H9 (cell line): ENCODE measurements at regions not wholly inside any gene's neighbourhood (a gene's known extent, or its start where the extent isn't known, plus 50 kb on each side); places are given as distances from the start of the nearest gene placed in this dataset.

Experiments used
- DNase-seq: peaks from one replicate; pipeline ENCODE4 v3.0.0-alpha.2; 2017
- H2AFZ ChIP-seq: one replicate; pipeline ENCODE4 v1.6.1; 2013; ENCODE audit warnings: mild to moderate bottlenecking, low read length, control low read depth, moderate library complexity
- H2AK5ac ChIP-seq: 2 replicates; pipeline ENCODE4 v1.6.1; 2013; ENCODE audit warnings: low read length, control low read depth, mixed read lengths; ENCODE audit not compliant: insufficient read length
- H2BK120ac ChIP-seq: one replicate; pipeline ENCODE4 v1.6.1; 2013; ENCODE audit warnings: low read depth, mild to moderate bottlenecking, low read length, control low read depth, inconsistent platforms; ENCODE audit not compliant: poor library complexity, severe bottlenecking
- H2BK12ac ChIP-seq: 2 replicates; pipeline ENCODE4 v1.6.1; 2013; ENCODE audit warnings: low read length, control low read depth, mixed read lengths, low read depth; ENCODE audit not compliant: insufficient read length
- H2BK15ac ChIP-seq: 2 replicates; pipeline ENCODE4 v1.6.1; 2013; ENCODE audit warnings: low read depth, low read length, control low read depth
- H2BK20ac ChIP-seq: one replicate; pipeline ENCODE4 v1.6.1; 2013; ENCODE audit warnings: low read depth, mild to moderate bottlenecking, low read length, control low read depth, inconsistent platforms; ENCODE audit not compliant: poor library complexity, severe bottlenecking
- H2BK5ac ChIP-seq: 2 replicates; pipeline ENCODE4 v1.6.1; 2013; ENCODE audit warnings: low read length, control low read depth, mixed read lengths; ENCODE audit not compliant: insufficient read length
- H3K14ac ChIP-seq: 2 replicates; pipeline ENCODE4 v1.6.1; 2013; ENCODE audit warnings: low read length, control low read depth; ENCODE audit not compliant: insufficient read depth
- H3K18ac ChIP-seq: 2 replicates; pipeline ENCODE4 v1.6.1; 2013; ENCODE audit warnings: low read depth, mild to moderate bottlenecking, mixed read lengths, low read length, control low read depth; ENCODE audit not compliant: insufficient read length
- H3K23ac ChIP-seq: 2 replicates; pipeline ENCODE4 v1.6.1; 2013; ENCODE audit warnings: low read length, control low read depth, mixed read lengths, low read depth; ENCODE audit not compliant: insufficient read length
- H3K23me2 ChIP-seq: 2 replicates; pipeline ENCODE4 v1.6.1; 2013; ENCODE audit warnings: low read depth, mild to moderate bottlenecking, mixed read lengths, low read length, control low read depth; ENCODE audit not compliant: insufficient read length, poor library complexity, severe bottlenecking
- H3K27ac ChIP-seq: 2 replicates; pipeline ENCODE4 v1.5.1; 2013; ENCODE audit warnings: low read length, control low read depth, mixed read lengths, low read depth; ENCODE audit not compliant: insufficient read length
- H3K27me3 ChIP-seq: 2 replicates; pipeline ENCODE4 v1.6.1; 2013; ENCODE audit warnings: low read length, control low read depth, inconsistent platforms; ENCODE audit not compliant: insufficient read depth
- H3K4ac ChIP-seq: 2 replicates; pipeline ENCODE4 v1.6.1; 2013; ENCODE audit warnings: low read depth, mild to moderate bottlenecking, control low read depth, inconsistent platforms, low read length, moderate library complexity
- H3K4me1 ChIP-seq: 2 replicates; pipeline ENCODE4 v1.6.1; 2013; ENCODE audit warnings: low read length, control low read depth, inconsistent platforms; ENCODE audit not compliant: insufficient read depth
- H3K4me2 ChIP-seq: 2 replicates; pipeline ENCODE4 v1.6.1; 2013; ENCODE audit warnings: low read length, control low read depth, mixed read lengths; ENCODE audit not compliant: insufficient read length, insufficient read depth
- H3K56ac ChIP-seq: 2 replicates; pipeline ENCODE4 v1.6.1; 2013; ENCODE audit warnings: low read depth, mild to moderate bottlenecking, mixed read lengths, low read length, control low read depth; ENCODE audit not compliant: insufficient read length
- H3K79me1 ChIP-seq: 2 replicates; pipeline ENCODE4 v1.6.1; 2013; ENCODE audit warnings: low read depth, mild to moderate bottlenecking, moderate library complexity, low read length, control low read depth, inconsistent platforms; ENCODE audit not compliant: insufficient read depth, poor library complexity, severe bottlenecking
- H3K79me2 ChIP-seq: 2 replicates; pipeline ENCODE4 v1.6.1; 2013; ENCODE audit warnings: low read length, control low read depth, inconsistent platforms; ENCODE audit not compliant: insufficient read depth
- H3K9ac ChIP-seq: 2 replicates; pipeline ENCODE4 v1.6.1; 2013; ENCODE audit warnings: low read length, control low read depth, mixed read lengths; ENCODE audit not compliant: insufficient read length; ENCODE audit errors: extremely low read depth
- H3K9me3 ChIP-seq: one replicate; pipeline ENCODE4 v1.6.1; 2013; ENCODE audit warnings: low read depth, low read length, inconsistent platforms; ENCODE audit not compliant: control insufficient read depth
- H3T11ph ChIP-seq: one replicate; pipeline ENCODE4 v1.6.1; 2013; ENCODE audit warnings: mild to moderate bottlenecking, low read length, control low read depth, inconsistent platforms
- H4K20me1 ChIP-seq: one replicate; pipeline ENCODE4 v1.6.1; 2013; ENCODE audit not compliant: control insufficient read depth, insufficient read length, insufficient read depth
- H4K5ac ChIP-seq: 2 replicates; pipeline ENCODE4 v1.6.1; 2013; ENCODE audit warnings: low read depth, mild to moderate bottlenecking, mixed read lengths, low read length, control low read depth; ENCODE audit not compliant: insufficient read length
- H4K8ac ChIP-seq: replicated peaks from 2 replicates; pipeline ENCODE4 v1.6.1; 2013; ENCODE audit warnings: low read length, control low read depth, mixed read lengths, low read depth; ENCODE audit not compliant: insufficient read length
- H4K91ac ChIP-seq: 2 replicates; pipeline ENCODE4 v1.6.1; 2013; ENCODE audit warnings: low read depth, mild to moderate bottlenecking, moderate library complexity, mixed read lengths, low read length, control low read depth; ENCODE audit not compliant: insufficient read length
- H3K27ac Mint-ChIP-seq, 3 experiments: 2 replicates in 2 of 3; 3 replicates in 1 of 3; pipeline ENCODE4 v1.8.0; 2020 to 2021; ENCODE audit warnings: mixed read lengths in 3 of 3, mild to moderate bottlenecking in 1 of 3, moderate library complexity in 1 of 3
- H3K27me3 Mint-ChIP-seq: 2 replicates; pipeline ENCODE4 v1.8.0; 2021; ENCODE audit warnings: low read depth, mild to moderate bottlenecking, moderate library complexity, mixed read lengths
- H3K36me3 Mint-ChIP-seq, 3 experiments: 2 replicates in 2 of 3; 3 replicates in 1 of 3; pipeline ENCODE4 v1.8.0; 2020 to 2021; ENCODE audit warnings: low read depth in 3 of 3, mixed read lengths in 3 of 3; ENCODE audit not compliant: insufficient read depth in 1 of 3
- H3K4me1 Mint-ChIP-seq, 2 experiments: 2 replicates each; pipeline ENCODE4 v1.8.0; 2020; ENCODE audit warnings: mixed read lengths in 2 of 2
- H3K4me3 Mint-ChIP-seq, 2 experiments: 2 replicates in 1 of 2; 3 replicates in 1 of 2; pipeline ENCODE4 v1.8.0; 2020 to 2021; ENCODE audit warnings: mild to moderate bottlenecking in 2 of 2, mixed read lengths in 2 of 2, moderate library complexity in 1 of 2
- H3K9me3 Mint-ChIP-seq, 2 experiments: 2 replicates in 1 of 2; 3 replicates in 1 of 2; pipeline ENCODE4 v1.8.0; 2020; ENCODE audit warnings: mild to moderate bottlenecking in 2 of 2, mixed read lengths in 2 of 2, moderate library complexity in 1 of 2
- CTCF ChIP-seq: fragments of 200-600 bp; sonication (generic); conservative IDR thresholded peaks from 3 replicates; pipeline ENCODE4 v1.8.0; 2021; ENCODE audit warnings: antibody characterized with exemption, mild to moderate bottlenecking
- WGBS: extraction: QIAGEN DNeasy Blood & Tissue Kit; methylation state at CpG from one replicate; pipeline ENCODE4 v1.1.7; 2013; ENCODE audit warnings: missing lambda C conversion rate, low lambda C conversion rate, mixed read lengths; ENCODE audit not compliant: insufficient read length; ENCODE audit errors: extremely low coverage; 5-methylcytosine and 5-hydroxymethylcytosine counted together

- no peaks in the 10 kb centered on the region for H3K23me2 ChIP-seq
- H2AFZ ChIP-seq: no peak overlapping the region
- Mint-ChIP-seq H3K4me1 (peaks cover 6 to 7% of the 10 kb centered on the region in 2 experiments; a peak in 3 of 4 replicates), H3K4me3 (no peak overlapping the region), H3K36me3 (peaks cover 5 to 14% (median 10%) of the 10 kb centered on the region in 3 experiments; a peak in 5 of 7 replicates), H3K9me3 (peaks cover 21 to 27% of the 10 kb centered on the region in 2 experiments), H3K27ac (no peak overlapping the region), H3K27me3 (no peaks in the 10 kb centered on the region; the same call in 1 of the 2 replicates)
- no peaks in the 10 kb centered on the region for H3K79me1 ChIP-seq
- H4K91ac ChIP-seq: no peak overlapping the region
- DNase-seq: no peak
- no peak overlapping the region for H3K18ac ChIP-seq
- whole genome bisulfite sequencing: no CpG with 5 or more reads among the region's 1 CpG
- no peaks in the 10 kb centered on the region for H3K9me3 ChIP-seq
- no peak for TF ChIP-seq CTCF
- H4K20me1 ChIP-seq: no peaks in the 10 kb centered on the region
- no peaks in the 10 kb centered on the region for H3K27me3 ChIP-seq
- H3T11ph ChIP-seq: no peak overlapping the region
- no peaks in the 10 kb centered on the region for H3K4me1 ChIP-seq
- H3K4ac ChIP-seq: no peak overlapping the region
- no peak overlapping the region for H2BK120ac ChIP-seq
- H2BK20ac ChIP-seq: no peak overlapping the region
- H2AK5ac ChIP-seq: no peak overlapping the region
- H4K5ac ChIP-seq: no peak overlapping the region
- H2BK15ac ChIP-seq: no peak overlapping the region
- H3K4me2 ChIP-seq: no peak overlapping the region
- H3K23ac ChIP-seq: no peak overlapping the region
- no peak overlapping the region for H2BK5ac ChIP-seq
- no peak overlapping the region for H3K9ac ChIP-seq
- no peak overlapping the region for H2BK12ac ChIP-seq
- no peak overlapping the region for H3K56ac ChIP-seq
- no peaks in the 10 kb centered on the region for H3K79me2 ChIP-seq
- H4K8ac ChIP-seq: no peak overlapping the region
- H3K27ac ChIP-seq: no peak overlapping the region
- no peak overlapping the region for H3K14ac ChIP-seq
These were observed 116.6 kb downstream of the CYSLTR2 start for GRCh38 chr13:48770372-48770771.
